Activated T-cell treated with anti-CD3 and anti-CD28 coated beads, Interleukin-2, amount 50 U/mL, for 4 hours (primary cell): ENCODE measurements at regions not wholly inside any gene's neighbourhood (a gene's known extent, or its start where the extent isn't known, plus 50 kb on each side); places are given as distances from the start of the nearest gene placed in this dataset.
A peak's percentile ranks its signal among the peaks of the same experiment; 100 is the strongest.

Experiments
- ATAC-seq, 2 donors: fragments of 200-7000 bp; cut with Tn5 transposase; one replicate each; pipeline ENCODE4 v1.10.0; 2021
- DNase-seq: peaks from one replicate; pipeline ENCODE4 v3.0.0-alpha.2; 2020
- H3K27me3 Mint-ChIP-seq: one replicate; pipeline ENCODE4 v1.8.0; 2021; ENCODE audit warnings: low read depth, mixed read lengths
- H3K36me3 Mint-ChIP-seq: one replicate; pipeline ENCODE4 v1.8.0; 2022; ENCODE audit warnings: mixed read lengths; ENCODE audit not compliant: insufficient read depth
- H3K4me1 Mint-ChIP-seq: one replicate; pipeline ENCODE4 v1.8.0; 2021; ENCODE audit warnings: low read depth, mixed read lengths
- H3K4me3 Mint-ChIP-seq: one replicate; pipeline ENCODE4 v1.8.0; 2021; ENCODE audit warnings: mild to moderate bottlenecking, moderate library complexity, mixed read lengths
- H3K9me3 Mint-ChIP-seq: one replicate; pipeline ENCODE4 v1.8.0; 2021; ENCODE audit warnings: mixed read lengths

DNA sequence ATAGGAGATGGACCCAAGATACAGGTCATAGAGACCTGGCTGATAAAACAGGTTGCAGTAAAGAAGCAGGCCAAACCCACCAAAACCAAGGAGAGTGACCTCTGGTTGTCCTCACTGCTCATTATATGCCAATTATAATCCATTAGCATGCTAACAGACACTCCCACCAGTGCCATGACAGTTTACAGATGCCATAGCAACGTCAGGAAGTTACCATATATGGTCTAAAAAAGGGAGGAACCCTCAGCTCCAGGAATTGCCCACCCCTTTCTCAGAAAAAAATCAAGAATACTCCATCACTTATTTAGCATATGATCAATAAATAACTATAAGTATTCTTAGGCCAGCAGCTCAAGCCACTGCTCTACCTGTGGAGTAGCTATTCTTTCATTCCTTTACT is 574.7 kb upstream of the ID2 start:
- Mint-ChIP-seq H3K4me3 (no peak overlapping the region), H3K36me3 (no peaks in the 10 kb centered on the region)
- no peak for ATAC-seq

DNA sequence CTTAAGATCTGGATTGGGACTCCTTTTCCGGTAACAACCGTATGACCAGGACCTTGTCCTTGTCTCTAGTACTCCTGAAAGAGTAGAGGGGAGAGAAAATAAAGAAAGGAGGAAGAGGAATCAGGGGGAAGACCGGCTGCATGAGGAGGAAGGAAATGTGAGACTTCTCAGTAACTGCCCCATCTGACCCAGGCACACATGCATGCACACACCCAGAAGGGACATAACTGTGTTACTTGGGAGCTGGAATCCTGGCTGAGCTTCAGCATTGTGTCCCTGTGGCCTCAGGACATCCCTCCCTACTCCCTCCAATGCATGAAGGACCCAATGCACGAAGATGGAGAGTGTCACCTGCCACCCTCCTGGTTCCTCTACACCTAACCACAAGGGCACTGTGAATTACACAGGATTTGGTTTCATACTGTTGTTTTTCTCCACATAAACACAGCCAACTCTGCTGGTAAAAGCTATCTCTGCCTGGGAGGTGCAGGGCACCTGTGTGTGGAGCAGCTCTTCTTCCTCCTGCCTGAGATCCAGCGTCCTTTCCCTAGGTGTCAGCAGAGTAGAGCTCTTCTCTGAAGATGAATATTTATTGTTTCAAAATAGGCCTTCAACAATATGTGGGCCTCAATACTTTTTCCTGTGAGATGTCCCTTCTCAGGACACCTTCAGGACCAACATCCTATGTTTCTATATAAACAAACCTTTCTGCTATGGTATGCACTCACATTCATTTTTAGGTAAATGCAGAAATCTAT is 574.1 kb upstream of the ID2 start:
- no peaks in the 10 kb centered on the region for H3K9me3 Mint-ChIP-seq
- DNase-seq: no peak
- no peak for ATAC-seq

More for the DNA sequence above, 574.7 kb upstream of the ID2 start:
- Mint-ChIP-seq H3K9me3 (no peaks in the 10 kb centered on the region), H3K27me3 (no peaks in the 10 kb centered on the region), H3K4me1 (no peaks in the 10 kb centered on the region)
- no peak for DNase-seq

DNA sequence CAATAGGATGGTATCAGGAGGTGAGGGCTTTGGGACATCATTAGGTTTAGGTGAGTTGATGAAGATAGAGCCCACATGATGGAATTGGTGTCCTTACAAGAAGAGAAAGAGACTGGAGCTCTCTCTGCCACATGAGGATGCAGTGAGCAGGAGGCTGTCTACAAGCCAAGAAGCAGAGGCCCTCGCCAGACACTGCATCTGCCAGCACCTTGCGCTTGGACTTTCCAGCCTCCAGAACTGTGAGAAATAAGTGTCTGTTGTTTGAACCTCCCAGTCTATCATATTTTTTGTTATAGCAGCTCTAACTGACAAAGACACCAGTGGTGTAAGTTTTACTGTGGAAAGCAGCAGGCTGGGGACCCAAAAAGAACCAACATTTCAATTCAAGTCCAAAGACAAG is 571.1 kb upstream of the ID2 start:
- H3K4me1 Mint-ChIP-seq: no peaks in the 10 kb centered on the region
- DNase-seq (no peak), ATAC-seq (no peak)
- H3K9me3 Mint-ChIP-seq: no peaks in the 10 kb centered on the region
- no peaks in the 10 kb centered on the region for H3K36me3 Mint-ChIP-seq
- no peak overlapping the region for H3K4me3 Mint-ChIP-seq
- peaks cover 2% of the 10 kb centered on the region for H3K27me3 Mint-ChIP-seq

More for the DNA sequence above, 574.1 kb upstream of the ID2 start:
- no peaks in the 10 kb centered on the region for H3K4me1 Mint-ChIP-seq
- no peak overlapping the region for H3K4me3 Mint-ChIP-seq
- H3K27me3 Mint-ChIP-seq: no peaks in the 10 kb centered on the region
- H3K36me3 Mint-ChIP-seq: no peaks in the 10 kb centered on the region

DNA sequence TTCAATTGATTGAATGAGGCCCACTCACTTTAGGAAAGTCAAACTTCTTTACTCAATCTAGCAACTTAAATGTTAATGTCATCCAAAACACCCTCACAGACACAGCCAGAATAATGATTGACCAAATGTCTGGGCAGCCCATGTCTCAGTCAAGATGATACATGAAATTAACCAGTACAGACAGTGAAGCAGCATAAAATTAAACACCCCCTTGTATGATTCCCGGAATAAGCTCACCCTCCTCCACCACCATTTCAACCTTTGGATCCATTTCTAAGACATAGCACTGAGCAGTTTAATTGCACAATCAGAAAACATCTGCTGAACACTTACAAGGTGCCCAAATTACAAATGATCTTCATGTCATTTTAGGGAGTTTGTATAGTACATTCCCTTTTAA is 570.7 kb upstream of the ID2 start:
- no peaks in the 10 kb centered on the region for H3K9me3 Mint-ChIP-seq
- H3K4me3 Mint-ChIP-seq: no peak overlapping the region
- no peaks in the 10 kb centered on the region for H3K36me3 Mint-ChIP-seq

DNA sequence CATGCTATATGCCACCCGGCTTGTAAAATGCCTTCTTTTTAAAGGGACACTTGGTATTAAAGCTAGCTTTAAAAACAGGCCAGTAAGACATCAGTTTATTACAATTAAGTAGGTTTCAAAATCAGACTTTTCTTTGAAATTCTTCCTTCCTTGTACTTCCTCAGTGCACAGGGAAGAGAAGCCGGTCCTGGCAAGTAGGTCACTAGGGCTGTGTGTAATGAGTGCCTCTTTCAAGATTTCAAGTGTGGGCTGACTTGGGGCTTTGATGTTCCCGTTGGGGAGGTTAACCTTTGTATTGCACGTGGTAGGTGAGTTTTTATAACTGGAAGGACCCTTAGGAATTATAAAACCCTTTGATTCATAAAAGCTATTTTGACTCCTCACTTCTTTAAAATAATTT is 566.4 kb upstream of the ID2 start:
- ATAC-seq (no peak), DNase-seq (no peak)
- H3K9me3 Mint-ChIP-seq: no peaks in the 10 kb centered on the region
- H3K4me3 Mint-ChIP-seq: no peak overlapping the region
- H3K4me1 Mint-ChIP-seq: peaks cover 10% of the 10 kb centered on the region
- H3K36me3 Mint-ChIP-seq: no peaks in the 10 kb centered on the region
- H3K27me3 Mint-ChIP-seq: peaks cover 2% of the 10 kb centered on the region

More for the DNA sequence above, 570.7 kb upstream of the ID2 start:
- ATAC-seq (no peak), DNase-seq (no peak)
- no peaks in the 10 kb centered on the region for H3K4me1 Mint-ChIP-seq
- peaks cover 2% of the 10 kb centered on the region for H3K27me3 Mint-ChIP-seq

DNA sequence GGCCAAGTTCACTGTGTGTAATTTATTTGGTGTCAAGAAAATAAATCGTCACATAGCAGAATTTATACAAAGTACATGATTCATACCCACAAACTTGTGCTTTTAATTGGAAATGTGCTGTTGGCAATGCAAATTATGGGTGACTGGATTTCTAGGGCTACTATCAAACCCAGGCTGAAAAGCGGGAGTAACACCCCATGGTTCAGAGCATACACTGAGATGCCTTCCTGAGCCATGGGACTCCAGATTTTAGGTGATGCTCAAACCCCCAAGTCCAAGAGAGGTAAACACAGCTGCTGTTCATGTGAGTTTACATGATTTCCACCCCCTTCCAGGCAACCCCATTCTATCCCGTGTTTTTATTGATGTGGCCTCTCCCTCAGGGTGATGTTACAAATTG is 565.9 kb upstream of the ID2 start:
- Mint-ChIP-seq H3K27me3 (peaks cover 2% of the 10 kb centered on the region), H3K4me1 (peaks cover 10% of the 10 kb centered on the region), H3K4me3 (no peak overlapping the region), H3K36me3 (no peaks in the 10 kb centered on the region), H3K9me3 (no peaks in the 10 kb centered on the region)
- DNase-seq: no peak
- ATAC-seq: peak in 1 of 2 donors; percentile 26

DNA sequence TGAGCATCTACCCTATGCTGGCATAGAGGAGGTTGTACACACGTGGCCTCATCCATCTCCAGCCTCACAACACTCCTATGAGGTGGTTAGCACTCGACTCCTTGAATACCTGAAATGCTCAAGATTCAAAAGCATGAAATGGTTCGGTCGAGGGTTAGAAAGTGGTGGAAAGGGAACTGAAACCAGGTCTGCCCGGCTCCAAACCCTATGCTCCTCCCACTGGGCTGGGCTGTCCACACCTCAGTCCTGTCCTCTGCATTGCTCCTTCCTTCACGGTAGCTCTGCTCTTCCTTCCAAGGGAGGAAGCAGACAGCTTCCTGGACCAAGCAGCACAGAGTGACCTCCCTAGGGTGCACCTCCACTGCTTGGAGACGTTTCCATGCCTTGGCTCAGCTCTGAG is 565.2 kb upstream of the ID2 start:
- DNase-seq (no peak), ATAC-seq (no peak)
- Mint-ChIP-seq H3K27me3 (peaks cover 2% of the 10 kb centered on the region), H3K36me3 (no peaks in the 10 kb centered on the region), H3K4me3 (no peak overlapping the region), H3K4me1 (peaks cover 10% of the 10 kb centered on the region), H3K9me3 (no peaks in the 10 kb centered on the region)

DNA sequence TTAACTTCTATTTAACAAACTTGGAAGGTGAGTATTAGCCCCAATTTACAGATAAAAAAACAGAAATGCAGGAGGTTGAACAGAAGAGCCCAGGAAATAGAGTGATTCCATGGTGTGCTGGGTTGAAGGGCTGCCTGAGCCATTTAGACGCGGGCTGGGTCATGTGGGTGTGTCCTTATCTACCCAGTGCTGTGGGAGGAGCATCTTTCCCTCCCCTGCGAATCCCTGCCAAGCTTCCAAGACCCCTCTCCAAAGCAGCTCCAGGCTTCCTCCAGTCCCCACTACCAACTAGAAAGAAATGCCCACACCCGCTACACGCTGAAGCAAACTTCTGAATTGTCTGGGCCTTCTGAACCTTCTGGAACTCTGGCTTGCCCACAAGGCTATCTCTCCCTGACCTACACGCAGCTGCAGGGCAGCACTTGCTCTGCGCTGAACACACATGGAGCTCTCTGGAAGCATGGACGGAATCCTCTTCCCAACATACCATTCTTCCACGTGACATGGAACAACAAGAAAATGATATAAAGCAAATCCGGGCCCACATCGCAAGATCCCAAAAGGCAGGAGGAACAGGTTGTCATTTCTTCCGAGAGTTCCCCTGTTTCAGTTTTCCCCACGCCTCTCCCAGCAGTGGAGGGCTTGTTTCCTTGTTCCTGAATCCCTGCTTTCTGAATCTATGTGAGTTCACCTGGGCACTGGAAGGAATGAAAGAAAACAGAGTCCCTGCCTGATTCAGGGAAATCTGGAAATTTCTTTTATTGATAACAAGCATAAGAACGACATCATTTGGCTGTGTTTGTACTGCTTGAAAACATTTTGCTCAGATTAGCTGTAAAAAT is 562.7 kb upstream of the ID2 start:
- DNase-seq (no peak), ATAC-seq (no peak)
- Mint-ChIP-seq H3K27me3 (no peaks in the 10 kb centered on the region), H3K4me1 (peaks cover 10% of the 10 kb centered on the region), H3K9me3 (no peaks in the 10 kb centered on the region), H3K4me3 (no peak overlapping the region), H3K36me3 (no peaks in the 10 kb centered on the region)

DNA sequence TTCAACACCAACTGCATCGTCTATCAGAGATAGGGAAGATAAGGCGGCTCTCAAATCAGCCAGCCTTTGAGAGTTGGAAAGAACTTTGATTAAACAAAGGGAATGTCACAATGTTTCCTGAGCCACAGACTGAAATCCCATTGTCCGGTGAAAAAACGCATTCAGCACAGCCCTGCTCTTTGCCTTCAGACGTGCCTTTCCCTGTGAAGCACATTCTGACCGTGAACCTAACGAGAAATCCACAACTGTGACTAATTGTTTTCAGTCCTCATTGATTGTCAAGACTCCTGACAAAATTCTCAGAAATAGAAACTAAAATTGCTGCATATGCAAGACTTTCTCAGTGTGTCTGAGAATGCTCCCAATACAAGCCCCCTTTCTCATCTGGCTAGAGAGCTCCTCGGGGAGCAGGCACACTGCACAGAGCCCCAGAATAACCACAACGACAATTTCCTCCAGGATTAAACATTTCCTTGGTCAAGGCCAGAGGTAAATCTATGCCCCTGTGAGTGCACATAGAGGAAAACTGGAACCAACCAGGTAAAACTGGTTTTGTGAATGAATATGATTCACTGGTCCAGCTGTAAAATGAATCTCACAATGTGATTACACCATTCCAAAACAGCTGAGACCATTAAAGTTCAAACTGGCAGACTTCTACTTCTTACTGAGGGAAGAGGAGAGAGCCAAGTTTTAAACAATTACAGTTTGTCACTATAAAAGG is 561.9 kb upstream of the ID2 start:
- peaks cover 10% of the 10 kb centered on the region for H3K4me1 Mint-ChIP-seq
- H3K9me3 Mint-ChIP-seq: no peaks in the 10 kb centered on the region
- peak; percentile 50 to 79 for ATAC-seq
- no peaks in the 10 kb centered on the region for H3K27me3 Mint-ChIP-seq
- H3K36me3 Mint-ChIP-seq: no peaks in the 10 kb centered on the region
- DNase-seq: no peak
- H3K4me3 Mint-ChIP-seq: no peak overlapping the region

DNA sequence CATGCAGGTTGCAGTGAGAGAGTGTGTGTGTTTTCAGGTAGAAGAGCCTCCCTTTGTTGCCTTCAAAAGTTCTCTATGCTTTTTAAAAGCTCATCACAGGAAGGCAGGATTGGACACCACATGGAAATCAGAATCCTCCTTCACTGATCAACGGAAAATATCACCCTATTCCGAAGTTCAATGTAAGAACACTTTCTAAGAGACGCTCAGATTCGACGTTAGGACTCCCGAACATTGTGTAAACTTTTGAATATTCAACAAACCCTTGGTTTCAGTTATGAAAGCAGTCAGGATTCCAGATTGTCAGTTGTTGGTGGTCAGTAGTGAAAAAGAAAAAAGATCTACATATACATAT is 561.4 kb upstream of the ID2 start:
- peaks cover 10% of the 10 kb centered on the region for H3K4me1 Mint-ChIP-seq
- H3K36me3 Mint-ChIP-seq: no peaks in the 10 kb centered on the region
- ATAC-seq (no peak), DNase-seq (no peak)
- H3K4me3 Mint-ChIP-seq: no peak overlapping the region
- no peaks in the 10 kb centered on the region for H3K9me3 Mint-ChIP-seq
- H3K27me3 Mint-ChIP-seq: no peaks in the 10 kb centered on the region

DNA sequence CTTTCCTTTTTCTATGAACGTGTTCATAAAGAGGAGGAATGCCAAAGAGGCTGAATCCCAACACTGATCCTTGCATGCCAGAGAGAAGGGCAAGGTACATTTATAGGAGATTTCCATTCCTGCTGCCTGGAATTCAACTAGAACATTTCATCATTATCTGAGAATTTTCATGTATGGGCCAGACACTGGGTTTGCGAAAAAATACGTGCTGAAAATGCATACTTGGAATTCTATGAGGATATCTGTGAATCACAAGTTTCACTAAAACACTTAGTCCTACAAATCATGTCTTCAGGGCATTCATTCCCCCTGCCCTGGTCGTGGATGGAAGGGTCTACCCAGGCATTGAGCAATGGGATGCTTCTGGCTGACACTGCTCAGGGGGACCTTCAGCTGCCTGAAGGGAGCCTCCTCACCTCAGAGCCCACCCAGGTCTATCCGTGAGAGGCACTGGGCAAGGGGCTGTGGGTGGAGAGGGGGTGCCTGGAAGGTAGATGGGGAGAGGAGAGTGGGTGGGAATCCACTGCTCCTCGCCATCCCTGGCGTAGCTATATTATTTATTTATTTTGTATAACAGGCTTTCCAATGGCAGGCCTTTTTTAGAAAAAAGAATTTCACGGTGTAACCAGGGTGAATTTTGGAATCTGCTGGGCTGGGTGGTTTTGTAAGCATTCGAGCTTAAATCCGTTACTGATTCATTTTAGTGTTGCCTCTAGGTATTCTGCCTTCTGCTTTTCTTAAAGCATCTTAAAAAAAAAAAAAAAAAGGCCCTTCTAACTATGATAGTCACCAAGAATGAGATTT is 560.6 kb upstream of the ID2 start:
- no peak for ATAC-seq
- Mint-ChIP-seq H3K27me3 (no peaks in the 10 kb centered on the region), H3K4me1 (peaks cover 10% of the 10 kb centered on the region), H3K36me3 (no peaks in the 10 kb centered on the region), H3K9me3 (no peaks in the 10 kb centered on the region), H3K4me3 (no peak overlapping the region)
- DNase-seq: no peak

DNA sequence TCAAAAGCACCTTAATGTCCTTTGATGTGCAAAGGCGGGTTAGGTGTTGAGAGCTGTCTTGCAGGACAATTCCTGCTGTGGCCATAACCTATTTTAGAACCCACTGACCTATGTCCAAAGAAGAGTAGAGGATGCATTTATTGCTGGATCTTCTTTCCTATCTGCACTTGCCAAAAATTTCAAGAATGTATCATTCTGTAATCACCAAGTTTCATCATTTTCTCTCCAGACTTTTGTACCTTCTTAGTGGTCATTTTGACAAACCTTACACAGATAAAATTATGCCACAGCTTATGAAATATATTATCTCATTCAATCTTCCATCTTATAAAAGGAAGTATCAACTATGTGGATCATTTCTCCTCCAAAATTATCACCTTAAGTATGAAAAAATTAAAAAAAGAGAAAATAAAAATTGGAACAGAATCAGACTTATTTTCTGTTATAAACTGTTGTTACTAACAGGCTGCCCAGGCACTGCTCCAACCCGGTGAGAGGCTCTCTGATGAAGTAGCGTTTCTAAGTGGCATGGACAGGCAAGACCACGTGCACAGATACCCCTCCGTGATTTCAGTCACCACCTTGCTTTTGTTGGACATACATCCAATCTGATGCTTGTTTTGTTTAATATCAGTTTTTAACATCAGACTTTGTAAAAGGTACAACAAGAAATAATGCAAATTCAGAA is 559.9 kb upstream of the ID2 start:
- Mint-ChIP-seq H3K4me1 (peaks cover 10% of the 10 kb centered on the region), H3K36me3 (no peaks in the 10 kb centered on the region), H3K4me3 (no peak overlapping the region), H3K9me3 (no peaks in the 10 kb centered on the region), H3K27me3 (no peaks in the 10 kb centered on the region)
- ATAC-seq (no peak), DNase-seq (no peak)

DNA sequence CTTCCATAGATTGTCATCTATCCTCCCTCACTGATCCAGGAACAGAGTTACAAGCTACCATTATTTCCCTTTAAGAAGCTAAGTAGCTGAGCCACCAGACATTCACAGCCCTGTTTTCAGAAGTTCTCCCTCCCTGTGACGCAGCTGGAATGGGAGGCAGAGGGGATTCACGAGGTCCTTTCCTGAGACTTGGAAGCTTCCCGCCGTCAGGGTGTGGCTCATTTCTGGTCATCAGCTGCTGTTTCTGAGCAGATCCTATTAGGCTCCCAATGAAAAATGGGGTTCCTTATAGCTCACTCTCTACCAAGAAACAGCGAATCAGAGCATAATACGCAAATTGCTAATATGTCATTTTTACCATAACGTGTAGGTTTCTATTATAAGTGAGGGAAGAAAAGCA is 559.3 kb upstream of the ID2 start:
- H3K36me3 Mint-ChIP-seq: no peaks in the 10 kb centered on the region
- no peak overlapping the region for H3K4me3 Mint-ChIP-seq
- H3K4me1 Mint-ChIP-seq: peaks cover 10% of the 10 kb centered on the region
- H3K27me3 Mint-ChIP-seq: no peaks in the 10 kb centered on the region
- no peaks in the 10 kb centered on the region for H3K9me3 Mint-ChIP-seq
- ATAC-seq: no peak
- DNase-seq: no peak
